ENCODE measurements at regions not wholly inside any gene's neighbourhood (a gene's known extent, or its start where the extent isn't known, plus 50 kb on each side); places are given as distances from the start of the nearest gene placed in this dataset.

DNA sequence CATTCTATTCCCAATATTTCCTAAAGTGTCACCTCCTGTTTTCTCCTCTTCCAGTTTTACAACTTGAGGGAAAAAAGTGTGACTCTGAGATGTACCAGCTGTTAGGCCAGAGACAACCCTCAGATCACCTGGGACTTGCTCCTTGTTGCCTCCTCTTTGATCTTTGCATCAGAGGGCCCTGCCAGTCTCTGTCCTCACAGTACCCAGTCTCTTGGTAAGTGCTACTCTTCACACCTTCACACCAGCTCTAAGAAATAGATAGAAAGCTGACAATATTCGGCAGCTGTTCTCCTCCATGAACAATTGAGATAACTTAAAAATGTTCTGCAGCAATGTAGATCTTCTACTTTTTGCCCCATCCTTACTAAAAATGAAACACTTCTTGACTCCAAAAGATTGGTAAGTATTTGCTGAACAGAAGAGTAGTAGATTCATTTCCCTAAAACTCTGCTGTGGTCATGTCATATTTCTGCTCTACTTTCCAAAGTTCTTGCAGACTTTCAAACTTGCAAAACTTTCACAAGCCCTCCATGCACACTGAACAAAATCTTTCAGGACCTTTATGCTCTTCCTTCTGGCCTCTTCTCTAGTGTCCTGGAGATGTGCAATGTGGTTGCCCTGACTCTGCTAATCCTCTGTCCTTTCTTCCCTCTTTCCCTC, 188.6 kb downstream of the SNX18 start:
- DNase-seq, result no peak

DNA sequence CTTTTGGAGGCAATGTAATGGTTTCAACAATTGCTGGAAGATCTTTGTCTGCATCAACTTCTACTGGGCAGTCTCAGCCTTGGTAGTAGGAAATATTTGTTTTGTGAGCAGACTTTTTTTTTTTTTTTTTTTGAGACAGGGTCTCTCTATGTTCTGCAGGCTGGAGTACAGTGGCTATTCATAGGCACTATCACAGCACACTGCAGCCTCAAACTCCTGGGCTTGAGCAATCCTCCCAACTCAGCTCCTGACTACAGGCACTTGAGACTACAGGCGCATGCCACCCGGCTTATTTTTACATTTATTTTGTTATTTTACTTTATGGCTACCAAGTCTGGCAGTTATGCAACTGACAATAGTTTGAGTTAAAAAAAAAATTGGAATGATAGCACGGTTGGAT, 187.3 kb downstream of the SNX18 start:
- no peak for DNase-seq

DNA sequence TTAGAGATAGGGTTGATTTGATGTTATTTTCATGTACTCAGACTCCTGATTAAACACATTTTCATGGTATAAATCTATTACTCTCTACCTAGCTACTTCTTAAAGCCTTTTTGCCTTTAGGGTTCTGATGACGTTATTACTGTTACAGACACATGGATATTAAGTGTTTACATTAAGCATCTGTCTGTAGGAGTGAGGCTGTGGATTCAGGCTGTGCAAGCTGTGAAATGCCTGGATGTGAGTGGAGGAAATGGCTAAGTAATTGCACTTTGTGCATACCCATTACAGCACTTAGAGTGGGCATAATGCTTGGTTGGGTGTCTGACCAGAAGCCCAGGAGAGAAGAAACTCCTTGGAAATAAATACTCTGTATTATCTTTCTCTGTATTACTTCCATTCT, 186.8 kb downstream of the SNX18 start:
- peak in 1 of 2 experiments; percentile 5 for DNase-seq

DNA sequence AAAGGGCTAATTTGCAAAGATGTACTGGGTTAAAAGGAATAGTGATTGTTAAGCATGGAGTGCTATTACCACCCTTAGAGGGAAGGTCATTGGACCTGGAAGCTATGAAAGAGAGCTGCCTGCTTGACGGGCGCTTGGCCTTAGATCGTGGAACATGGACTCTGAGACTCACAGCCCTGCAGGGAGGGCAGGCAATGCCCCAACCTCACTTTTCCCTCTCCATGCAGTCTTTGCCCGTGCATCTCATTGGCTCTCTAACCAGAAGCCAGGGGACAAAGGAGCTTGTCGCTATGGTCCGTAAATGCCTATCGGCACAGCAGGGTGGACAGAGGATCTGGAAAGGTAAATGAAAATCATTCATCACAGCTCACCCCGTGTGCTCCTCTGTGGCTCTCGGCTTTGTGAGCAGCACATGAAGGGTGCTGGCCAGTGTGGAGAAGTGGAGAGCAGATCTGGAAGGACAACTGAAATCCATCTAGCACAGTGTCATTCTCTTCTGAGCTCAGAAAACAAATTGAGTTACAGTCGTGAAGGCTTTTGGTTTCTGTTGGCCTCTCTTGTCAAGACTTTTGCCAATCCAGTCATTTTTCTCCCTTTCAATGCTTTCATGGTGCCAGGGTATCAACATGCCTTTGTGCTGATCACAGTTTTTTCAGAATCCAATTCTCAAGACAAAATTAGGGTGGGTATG, 186.2 kb downstream of the SNX18 start:
- DNase-seq, result no peak

DNA sequence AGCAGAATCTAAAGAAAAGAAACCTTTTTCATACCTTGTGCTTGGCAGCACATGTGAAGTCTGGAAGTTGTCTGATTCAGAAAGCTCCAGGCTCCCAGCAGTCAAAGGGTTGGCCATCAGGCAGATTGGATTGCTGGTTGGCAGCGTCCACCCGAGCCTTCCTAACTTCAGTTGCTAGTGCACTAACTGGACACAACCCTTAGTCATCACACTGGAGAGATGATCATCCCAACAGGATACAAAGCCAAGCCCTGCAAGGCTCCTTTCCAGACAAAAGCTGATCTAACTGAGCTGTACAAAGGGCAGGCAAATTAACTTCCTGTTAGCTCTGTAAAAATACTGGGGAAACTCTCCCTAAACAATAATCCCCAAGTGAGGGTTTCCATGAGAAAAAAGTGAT, 185.6 kb downstream of the SNX18 start:
- no peak for DNase-seq

DNA sequence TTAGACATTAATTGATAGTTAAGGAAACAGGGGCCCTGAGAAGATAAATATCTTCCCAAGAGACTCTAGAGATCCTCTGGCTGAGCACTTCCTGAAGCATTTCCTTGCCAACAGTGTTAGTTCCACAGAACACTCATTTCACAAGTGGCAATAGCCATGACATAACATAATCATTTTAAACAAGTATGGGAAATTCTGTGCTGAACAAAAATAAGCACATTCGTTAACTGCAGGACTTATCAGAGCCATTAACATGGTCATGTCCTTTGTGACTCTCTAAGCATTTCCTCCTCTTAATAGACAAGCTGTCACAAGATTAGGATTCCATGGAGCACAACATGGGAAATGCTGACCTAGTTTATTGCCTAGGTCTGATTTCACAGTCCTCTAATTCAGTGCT, 184.9 kb downstream of the SNX18 start:
- DNase-seq, result no peak

DNA sequence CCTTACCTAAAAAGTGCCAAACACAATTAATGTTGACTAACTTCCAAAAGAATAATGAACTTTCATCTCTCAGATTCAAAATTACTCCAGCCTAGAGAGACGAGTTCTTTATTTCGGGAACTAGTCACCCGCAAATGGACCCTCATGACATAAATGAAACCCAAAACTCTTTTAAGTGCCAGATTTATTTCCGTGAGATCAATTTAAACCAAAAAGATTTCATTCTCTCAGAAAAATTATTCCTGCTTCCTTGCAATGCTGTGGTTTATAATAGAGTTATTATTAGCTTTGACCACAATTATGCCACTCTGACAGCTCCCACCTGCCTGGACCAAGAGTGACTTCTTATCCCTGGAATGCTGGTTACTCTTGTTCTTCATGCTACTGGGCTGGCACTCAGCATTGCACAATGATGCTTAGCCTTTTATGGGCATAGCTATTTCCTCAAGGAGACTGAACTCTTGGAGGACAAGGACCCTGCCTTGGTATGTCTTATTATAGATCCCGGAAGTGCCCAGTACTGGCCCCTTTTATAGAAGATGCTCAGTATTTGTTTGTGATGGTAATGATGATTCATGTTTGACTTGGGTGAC, 183.5 kb downstream of the SNX18 start:
- no peak for DNase-seq

DNA sequence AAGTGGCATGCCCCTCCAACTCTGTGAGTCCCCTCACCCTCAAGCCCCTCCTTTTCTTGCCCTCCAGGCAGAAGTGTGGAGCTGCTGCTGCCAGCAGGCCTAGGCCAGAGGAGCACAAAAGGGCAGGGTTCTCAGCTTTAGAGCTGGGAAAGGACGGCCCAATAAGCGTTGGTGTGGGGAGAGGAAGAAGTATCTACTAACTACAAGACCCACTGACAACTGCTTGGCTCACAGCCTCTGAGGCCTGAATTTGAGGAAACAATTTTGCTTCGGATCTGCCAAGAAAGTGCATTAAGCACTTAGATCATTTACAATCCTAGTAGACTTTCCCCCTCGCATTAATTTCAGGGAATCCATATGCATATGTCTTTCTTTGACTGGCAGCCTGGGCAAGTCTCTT, 179.4 kb downstream of the SNX18 start:
- no peak for DNase-seq

DNA sequence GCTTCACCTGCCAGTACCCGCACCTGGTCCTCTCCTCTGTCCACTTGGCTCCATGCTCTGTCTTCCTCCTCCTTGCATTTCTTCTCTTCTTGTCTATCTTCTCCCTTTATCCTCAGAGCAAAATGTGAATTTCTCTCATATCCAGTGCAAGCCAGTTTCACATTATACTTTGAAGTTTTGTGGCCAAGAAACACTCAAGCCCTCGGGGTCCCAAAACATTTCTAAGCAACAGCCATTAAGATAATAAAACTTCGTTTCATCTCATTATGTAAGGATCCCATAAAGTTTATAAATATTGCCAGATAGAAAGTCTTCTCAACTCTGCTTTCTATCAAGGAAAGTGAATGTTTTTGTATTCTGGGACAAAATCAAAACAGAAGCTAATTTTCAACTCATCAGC, 178.8 kb downstream of the SNX18 start:
- DNase-seq, result no peak

DNA sequence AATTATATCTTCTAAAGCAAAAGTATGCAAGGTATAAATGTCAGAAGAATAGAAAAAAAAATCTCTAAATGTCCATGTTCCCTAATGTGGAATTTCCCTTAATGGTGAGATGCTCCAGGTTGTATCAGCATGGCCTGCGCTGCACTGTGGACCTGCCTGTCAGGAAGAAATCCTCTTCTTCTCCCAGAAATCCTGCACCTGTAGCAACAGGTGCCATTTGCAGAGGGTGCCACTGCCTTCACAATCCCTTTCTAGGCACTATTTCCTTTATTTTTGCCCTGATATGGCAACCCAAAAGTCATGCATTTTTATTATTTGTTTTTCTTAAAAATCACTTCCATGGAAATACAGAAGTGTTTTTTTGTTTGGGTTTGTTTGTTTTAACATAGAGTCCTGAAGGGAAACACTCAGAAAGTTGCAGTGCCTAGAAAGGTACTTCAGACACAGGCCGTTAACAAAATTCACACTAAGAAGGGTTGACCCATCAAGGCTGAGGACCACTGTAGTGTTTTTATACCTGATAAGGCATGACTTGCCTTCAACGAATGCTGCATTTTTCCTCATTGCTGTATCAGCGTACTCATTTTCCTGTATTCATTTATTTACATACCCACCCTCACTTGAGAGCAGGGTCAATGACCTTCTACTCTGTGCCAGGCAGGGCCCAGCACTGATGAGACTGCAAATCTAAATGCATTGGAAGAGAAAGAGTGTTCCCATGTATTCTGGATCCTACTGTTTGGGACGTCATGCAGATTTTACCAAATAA, 177.8 kb downstream of the SNX18 start:
- no peak for DNase-seq

DNA sequence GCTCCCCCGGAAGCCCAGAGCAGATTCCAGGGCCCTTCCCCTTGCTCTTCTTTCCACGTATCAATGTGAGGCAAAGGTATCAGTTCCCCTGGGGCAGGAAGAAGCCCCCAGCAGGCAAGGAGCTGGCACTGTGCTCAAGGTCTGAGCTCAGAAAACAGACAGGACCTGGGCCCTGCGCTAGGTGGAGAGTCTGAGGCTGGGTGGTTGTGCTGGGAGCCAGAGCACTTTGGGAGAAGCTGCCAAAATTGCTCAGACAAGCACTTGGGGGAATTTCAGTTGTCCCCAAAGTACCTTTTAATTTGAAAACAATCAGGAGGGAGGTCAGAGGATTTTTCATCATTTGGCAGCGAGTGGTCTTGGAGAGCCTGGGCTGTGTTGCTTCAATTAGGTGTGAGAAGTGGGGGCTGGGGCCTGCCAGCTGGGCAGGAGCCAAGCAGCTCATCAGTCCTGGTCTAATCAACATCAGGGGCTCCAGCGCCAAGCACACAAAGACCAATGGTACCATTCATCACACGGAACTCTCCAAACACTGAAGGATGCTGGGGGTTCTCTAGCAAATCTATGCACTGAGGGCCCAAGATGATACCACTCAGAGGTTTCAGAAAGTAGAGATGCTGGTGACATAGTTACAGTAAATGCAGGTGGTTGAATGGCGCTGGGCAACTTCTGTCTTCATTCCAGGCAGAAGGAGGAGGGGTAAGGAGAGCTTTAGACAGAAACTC, 176.5 kb downstream of the SNX18 start:
- no peak for DNase-seq

DNA sequence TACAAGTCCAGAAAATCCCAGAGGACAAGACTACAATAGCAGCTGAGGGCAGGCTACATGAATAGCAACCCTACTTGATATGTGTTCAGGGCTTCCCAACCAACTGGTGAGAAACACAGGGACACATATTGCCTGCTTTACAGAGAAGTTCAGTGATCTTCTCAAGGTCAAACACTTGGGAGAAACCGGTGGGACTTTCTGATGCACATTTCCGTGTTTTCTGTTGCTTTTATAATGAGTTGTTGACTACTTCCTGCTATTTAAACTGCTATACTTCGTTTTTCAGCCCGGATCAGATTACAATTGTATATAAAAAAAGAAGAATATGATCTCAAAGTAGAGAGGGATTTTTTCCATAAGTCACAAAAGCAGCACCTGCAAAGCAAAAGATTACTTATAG, 175.1 kb downstream of the SNX18 start:
- DNase-seq, result no peak

DNA sequence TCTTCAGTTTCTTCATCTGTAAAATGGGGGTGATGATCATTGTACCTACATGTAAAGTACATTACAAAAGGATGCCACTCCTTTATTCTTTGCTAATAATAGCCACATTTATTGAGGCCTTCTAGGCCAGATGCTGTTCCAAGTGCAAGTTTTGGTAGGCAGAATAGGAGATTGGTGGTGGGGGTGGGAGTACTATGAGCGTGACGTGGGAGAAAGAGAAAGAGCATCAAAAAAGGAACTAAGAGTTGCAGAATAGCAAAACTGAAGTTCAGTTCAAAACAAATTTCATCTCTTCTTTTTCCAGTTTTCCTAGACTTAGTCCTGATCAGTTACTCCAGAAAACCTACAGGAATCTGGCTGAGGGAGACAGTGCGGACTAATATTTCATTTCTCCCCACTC, 174.1 kb downstream of the SNX18 start:
- no peak for DNase-seq

DNA sequence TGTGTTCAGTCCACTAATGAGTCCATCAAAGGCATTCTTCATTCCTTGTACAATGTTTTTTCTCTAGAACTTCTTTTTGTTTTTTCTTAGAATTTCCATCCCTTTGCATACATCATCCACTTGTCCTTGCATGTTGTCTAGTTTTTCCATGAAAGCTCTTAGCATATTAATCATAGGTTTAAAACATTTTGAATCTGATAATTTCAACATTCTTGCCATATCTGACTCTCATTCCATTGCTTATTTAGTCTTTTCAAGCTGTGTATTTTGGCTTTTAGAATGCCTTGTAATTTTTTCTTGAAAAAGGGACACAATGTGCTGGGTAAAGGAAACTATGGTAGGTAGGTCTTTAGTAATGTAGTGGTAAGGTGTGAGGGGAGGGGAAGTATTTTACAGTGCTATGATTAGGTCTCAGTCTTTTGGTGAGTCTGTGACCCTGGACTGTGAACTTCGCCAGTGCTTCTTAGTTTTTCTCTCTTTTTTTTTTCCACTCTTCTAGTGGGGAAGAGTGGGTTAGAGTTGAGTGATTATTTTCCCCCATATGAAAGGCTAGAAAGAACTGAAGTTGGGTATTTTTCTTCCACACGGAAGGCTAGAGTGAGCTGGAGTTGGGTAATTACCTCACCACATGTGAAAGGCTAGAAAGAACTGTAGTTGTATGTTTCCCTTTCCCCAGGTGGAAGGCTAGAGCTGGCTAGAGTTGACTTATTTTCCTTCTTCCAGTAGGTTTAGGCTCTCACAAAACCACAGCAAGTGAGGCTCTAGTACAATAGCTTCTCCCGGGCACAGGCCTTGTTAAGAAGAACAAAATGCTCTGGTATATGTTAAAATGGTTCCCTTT, 172.1 kb downstream of the SNX18 start:
- DNase-seq, result no peak

DNA sequence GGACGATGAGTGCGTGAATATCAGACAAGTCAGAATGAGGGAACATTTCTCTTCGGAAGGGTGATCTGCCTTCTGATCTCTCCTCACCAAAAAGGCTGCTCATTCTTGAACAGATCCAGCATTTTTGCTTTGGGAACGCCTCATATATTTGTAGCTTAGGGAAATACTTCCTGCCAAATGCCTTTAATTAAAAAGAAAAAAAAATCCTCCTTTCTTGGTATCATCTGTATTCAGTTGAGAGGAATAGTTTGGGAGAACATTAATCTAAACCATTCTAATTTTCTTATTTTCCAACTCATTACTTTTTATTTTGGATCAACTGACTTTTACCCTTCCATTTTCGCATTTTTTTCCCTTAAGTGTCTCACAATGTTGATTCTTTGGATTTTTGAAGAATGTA, 163.4 kb downstream of the SNX18 start:
- no peak for DNase-seq

DNA sequence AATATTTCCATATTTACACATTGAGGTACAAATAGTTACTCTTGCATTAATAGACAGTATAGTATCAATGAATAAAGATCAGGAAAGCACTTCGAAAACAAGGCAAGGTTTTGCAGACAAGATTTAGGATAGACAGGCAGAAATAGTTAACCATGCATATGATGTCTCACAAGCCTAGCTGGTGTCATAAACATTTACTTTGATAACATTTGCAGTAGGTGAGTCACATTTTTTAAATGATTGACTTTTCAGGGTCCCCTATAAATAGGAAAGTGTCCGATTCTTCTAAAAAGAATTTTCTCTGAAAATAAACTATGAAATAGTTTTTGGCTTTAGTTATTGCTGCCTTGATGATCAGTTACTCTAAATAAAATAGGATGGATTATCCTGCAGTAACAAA, 162.1 kb downstream of the SNX18 start:
- DNase-seq, result no peak

DNA sequence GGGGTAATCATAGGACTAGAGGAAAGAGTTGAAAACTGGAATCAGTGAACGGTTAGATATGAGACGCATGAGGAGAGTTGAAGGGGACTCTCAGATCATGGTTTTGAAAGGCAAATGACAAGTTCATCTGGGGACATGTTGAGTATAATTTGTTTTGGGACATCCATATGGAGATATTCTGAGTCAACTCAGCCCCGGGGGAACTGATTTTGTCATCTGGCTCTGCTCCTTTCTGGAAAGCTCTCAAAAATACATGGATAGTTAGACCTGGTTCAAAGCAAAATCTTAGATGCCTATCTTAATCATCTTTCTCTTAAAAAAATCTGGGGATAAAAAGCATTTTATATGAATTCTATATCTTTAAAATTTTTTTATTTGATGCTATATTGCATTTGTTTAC, 161.2 kb downstream of the SNX18 start:
- no peak for DNase-seq

DNA sequence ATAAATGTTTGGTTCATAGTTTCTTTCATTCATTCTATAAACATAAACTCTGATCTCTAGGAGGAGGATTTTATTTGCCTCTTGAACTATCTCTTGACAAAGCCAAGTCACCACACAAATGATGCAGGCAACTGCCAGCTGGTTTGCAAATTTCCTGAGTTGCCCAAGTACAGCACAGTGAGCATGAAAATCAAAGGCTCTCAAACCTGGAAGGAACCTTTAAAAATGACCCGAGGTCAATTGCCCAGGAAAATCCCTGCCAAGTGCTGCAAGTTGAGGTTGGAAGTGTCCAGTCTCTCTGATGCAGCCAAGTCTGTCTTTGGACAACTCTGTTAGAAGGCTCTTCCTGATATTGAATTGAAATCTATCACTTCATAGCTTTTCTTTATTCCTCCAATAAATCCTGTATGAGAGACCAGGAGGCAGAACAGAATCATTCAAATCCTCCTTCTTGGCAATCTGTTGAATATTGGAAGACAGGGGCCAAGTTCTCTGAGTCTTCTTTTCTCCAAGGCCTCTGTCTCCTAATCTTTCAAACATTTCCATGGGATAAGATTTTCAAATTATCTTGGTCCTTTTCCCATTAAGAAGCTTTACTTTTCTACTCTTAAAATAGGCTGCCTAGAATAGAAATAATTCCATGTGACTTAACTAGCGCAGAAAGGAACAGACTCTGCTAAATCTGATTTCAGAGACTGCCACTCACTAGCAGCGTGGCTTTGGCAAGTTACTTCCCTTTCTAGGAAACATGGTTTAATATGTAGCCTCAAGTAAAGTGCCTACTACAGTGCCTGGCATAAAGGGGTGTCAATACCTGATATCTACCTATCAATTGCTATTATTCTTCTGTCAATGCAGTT, 159.2 kb downstream of the SNX18 start:
- no peak for DNase-seq

DNA sequence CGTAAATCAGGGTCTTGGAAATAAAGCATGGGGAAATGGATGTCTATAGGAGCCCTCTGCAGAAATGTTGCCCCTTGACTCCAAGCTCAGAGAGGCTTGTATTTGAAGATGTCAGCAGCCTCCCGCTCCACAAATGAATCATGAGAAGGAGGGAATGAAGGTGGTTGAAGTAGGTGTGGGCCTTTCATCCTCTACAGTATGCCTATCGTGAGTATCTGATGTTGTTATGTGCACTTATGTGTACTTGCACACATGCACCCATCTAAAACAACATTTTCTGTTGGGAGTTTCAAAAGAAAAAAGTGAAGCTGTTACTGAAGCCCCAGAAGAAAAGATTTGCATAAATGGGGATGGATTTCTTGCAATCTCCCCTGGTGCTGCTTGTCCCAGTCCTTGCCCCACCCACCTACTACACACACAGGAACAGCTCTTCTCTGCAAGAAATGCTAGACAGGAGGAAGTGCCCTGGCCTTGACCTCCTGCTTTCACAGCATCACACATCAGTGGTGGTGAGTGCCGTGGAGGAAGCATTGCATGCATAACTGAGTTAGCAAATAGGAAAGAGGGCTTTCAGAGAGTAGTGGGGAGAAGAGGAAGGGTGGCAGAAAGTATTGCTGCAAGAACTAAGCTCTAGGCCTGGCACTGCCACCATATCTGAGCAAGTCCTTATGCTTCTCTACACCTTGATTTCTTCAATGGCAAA, 156.1 kb downstream of the SNX18 start:
- no peak for DNase-seq

DNA sequence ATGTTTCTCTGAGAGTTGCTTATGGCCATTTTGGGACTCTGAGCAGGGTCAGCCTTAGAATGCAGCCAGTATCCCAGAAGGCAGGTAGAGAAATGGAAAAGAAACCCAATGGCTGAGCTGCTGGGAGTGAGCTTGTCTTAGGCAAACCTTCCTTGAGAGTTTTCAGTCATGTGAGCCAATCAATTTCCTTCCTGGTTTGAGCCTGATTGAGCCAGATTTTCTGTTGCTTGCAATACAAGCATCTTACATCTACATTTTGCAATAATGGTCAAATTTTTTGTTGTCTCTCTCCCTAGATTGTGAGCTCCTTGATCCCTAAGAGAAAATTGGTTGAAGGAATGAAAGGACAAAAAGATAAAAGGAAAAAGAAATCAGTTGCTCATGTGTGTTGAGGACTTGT, 155.3 kb downstream of the SNX18 start:
- no peak for DNase-seq

DNA sequence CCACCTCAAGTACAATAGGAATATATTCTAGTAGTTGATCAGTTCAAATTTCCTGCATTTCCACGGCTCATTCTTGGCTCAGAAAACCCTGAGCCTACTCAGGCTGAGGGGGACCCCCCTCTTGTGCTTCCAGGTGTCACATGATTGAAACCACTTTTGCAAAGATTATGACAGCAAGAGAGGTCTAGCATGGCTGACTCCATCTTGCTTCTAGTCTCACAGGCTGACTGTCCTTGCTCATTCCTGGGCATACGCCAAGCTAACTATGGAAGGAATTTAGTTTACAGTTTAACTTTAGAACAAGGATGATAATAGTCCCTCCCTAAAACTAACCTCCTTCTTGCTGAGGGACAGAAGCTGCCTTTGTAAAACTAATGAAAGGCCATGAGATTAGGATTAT, 154.1 kb downstream of the SNX18 start:
- no peak for DNase-seq

Data from NCI-H2081 (cell line).